GM10266 (cell line): ENCODE measurements at regions not wholly inside any gene's neighbourhood (a gene's known extent, or its start where the extent isn't known, plus 50 kb on each side); places are given as distances from the start of the nearest gene placed in this dataset.
A peak's percentile ranks its signal among the peaks of the same experiment; 100 is the strongest.

Source experiments
- DNase-seq: peaks from one replicate; pipeline ENCODE4 v3.0.0; 2012; ENCODE audit errors: extremely low spot score
- CTCF ChIP-seq: IDR thresholded peaks from 2 replicates; pipeline ENCODE4 v1.5.1; 2012; ENCODE audit warnings: mild to moderate bottlenecking, low read depth; ENCODE audit not compliant: control insufficient read depth, insufficient read depth; ENCODE audit errors: missing control alignments

DNA sequence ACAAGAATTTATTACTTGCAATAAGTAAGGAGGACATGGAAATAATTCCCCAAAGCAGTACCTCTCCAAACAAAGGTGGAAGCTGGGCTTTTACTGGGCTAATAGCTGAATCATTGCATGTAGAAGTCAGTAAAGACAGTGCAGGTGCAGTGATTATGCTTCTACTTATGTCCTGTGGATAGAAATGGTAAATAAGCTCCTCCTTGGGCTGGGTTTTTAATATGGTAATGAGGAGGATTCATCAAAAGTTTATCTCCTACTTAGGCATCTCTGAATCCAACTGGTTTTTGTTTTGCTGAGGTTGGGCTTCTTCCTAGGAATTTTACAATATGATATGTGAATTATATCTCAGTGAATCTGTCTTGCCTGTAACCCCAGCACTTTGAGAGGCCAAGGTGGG is 297.4 kb upstream of the MC4R start:
- no peak for TF ChIP-seq CTCF
- no peak for DNase-seq

GRCh38 chr18:60671021-60671420 is 298.4 kb upstream of the MC4R start:
- TF ChIP-seq CTCF: no peak
- DNase-seq: no peak

GRCh38 chr18:60675126-60675525 is 302.6 kb upstream of the MC4R start:
- no peak for TF ChIP-seq CTCF
- no peak for DNase-seq

GRCh38 chr18:60675801-60676200 is 303.2 kb upstream of the MC4R start:
- no peak for TF ChIP-seq CTCF
- DNase-seq: no peak

- no peak for DNase-seq
Observed at GRCh38 chr18:60676815-60677214, 304.2 kb upstream of the MC4R start.

DNA sequence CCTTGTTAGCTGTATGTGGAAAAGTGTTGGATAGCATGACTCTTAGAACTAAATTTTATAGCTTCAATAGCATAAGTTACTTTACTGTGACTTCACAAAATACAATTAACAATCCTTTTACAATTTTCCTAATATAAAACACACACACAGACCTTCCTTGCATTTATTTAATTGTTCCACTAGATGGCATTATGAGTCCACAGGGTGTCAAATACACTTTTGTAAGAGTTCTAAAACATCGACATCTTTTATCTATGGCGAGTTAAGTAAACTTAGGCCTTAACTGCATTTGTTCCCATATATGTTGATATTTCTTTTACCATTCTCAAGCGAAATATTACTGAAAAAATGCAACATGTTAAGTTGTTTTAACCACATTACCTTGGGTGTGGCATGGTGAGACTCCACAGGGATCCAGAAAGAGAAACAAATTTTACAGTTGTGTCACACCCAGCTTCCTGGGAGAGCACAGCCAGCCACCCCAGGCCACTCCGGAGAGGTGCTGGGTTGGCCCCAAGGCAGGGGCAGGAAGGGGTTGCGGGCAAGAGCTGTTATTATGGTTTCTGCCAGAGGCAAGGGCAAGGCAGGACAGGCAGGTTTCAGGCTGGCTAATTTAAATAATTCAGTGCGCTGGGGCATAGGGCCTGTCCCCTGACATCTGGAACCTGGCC is 312.4 kb upstream of the MC4R start:
- no peak for DNase-seq
- peak; percentile 53 for TF ChIP-seq CTCF

More at GRCh38 chr18:60676815-60677214, 304.2 kb upstream of the MC4R start:
- no peak for TF ChIP-seq CTCF

DNA sequence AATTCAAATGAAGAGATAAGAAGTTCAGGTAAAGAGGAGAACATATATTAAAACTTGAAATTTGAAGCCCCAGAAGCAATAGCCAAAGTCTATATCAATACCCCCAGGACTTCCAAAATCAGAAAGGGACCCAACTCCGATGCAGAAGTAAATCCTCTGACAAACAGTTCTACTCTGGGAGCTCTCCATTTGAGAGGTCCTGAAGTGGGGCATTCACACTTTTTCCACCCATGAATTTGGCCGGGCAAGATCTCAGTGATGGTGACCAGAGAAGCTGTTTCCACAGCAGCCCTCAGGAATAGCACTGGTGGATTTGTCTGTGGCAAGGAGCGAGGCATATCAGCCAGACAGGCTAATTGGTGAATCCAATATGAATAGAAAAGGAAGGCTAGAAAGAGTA is 313.6 kb upstream of the MC4R start:
- no peak for DNase-seq
- TF ChIP-seq CTCF: no peak
